PFSK-1 (cell line): ENCODE measurements at regions not wholly inside any gene's neighbourhood (a gene's known extent, or its start where the extent isn't known, plus 50 kb on each side); places are given as distances from the start of the nearest gene placed in this dataset.

Source experiments
- FOXP2 ChIP-seq: optimal IDR thresholded peaks from 2 replicates; pipeline ENCODE3; 2011; ENCODE audit warnings: borderline replicate concordance, control low read depth, inconsistent platforms; ENCODE audit not compliant: insufficient read depth; ENCODE audit errors: extremely low read length, extremely low read depth
- POLR2AphosphoS5 ChIP-seq: IDR thresholded peaks from 2 replicates; pipeline ENCODE4 v1.6.1; 2012; ENCODE audit warnings: low read depth, mild to moderate bottlenecking, control low read depth, low read length, moderate library complexity
- SIN3A ChIP-seq: IDR thresholded peaks from 2 replicates; pipeline ENCODE4 v1.6.1; 2012; ENCODE audit warnings: mild to moderate bottlenecking, low read length, moderate library complexity, borderline replicate concordance; ENCODE audit not compliant: insufficient read depth
- TAF1 ChIP-seq: IDR thresholded peaks from 2 replicates; pipeline ENCODE4 v1.6.1; 2012; ENCODE audit warnings: low read length, control low read depth, borderline replicate concordance; ENCODE audit not compliant: insufficient read depth
- TF ChIP-seq, protein P1 (sequence below), 2 experiments: IDR thresholded peaks; 2 replicates each; pipeline versions ENCODE4 v1.6.1 to v1.8.0; 2011 to 2012; ENCODE audit warnings: low read depth in 2 of 2, low read length in 2 of 2, control low read depth in 1 of 2, inconsistent platforms in 1 of 2, mild to moderate bottlenecking in 1 of 2, moderate library complexity in 1 of 2; ENCODE audit not compliant: insufficient read depth in 1 of 2

DNA sequence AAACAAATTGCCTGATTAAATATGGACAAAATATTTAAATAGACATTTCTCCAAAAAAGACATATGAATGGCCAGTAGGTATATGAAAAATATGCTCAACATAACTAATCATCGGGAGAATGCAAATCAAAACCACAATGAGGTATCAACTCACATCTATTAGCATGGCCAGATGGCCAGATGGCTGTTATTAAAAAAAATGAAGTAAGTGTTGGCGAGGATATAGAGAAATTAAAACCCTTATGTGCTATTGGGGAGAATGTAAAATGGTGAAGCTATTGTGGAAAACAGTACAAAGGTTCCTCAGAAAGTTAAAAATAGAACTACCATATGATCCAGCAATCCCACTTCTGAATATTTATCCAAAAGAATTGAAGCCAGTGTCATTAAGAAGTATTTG is 272.3 kb upstream of the ZNF804A start:
- TF ChIP-seq TAF1, result no peak
- TF ChIP-seq SIN3A, result no peak
- TF ChIP-seq FOXP2, result no peak
- TF ChIP-seq, protein P1, sequence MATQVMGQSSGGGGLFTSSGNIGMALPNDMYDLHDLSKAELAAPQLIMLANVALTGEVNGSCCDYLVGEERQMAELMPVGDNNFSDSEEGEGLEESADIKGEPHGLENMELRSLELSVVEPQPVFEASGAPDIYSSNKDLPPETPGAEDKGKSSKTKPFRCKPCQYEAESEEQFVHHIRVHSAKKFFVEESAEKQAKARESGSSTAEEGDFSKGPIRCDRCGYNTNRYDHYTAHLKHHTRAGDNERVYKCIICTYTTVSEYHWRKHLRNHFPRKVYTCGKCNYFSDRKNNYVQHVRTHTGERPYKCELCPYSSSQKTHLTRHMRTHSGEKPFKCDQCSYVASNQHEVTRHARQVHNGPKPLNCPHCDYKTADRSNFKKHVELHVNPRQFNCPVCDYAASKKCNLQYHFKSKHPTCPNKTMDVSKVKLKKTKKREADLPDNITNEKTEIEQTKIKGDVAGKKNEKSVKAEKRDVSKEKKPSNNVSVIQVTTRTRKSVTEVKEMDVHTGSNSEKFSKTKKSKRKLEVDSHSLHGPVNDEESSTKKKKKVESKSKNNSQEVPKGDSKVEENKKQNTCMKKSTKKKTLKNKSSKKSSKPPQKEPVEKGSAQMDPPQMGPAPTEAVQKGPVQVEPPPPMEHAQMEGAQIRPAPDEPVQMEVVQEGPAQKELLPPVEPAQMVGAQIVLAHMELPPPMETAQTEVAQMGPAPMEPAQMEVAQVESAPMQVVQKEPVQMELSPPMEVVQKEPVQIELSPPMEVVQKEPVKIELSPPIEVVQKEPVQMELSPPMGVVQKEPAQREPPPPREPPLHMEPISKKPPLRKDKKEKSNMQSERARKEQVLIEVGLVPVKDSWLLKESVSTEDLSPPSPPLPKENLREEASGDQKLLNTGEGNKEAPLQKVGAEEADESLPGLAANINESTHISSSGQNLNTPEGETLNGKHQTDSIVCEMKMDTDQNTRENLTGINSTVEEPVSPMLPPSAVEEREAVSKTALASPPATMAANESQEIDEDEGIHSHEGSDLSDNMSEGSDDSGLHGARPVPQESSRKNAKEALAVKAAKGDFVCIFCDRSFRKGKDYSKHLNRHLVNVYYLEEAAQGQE (IDR thresholded peaks at IDR 0.05; ENCODE audit: insufficient read depth in 1 of 2, low read depth in 2 of 2, low read length in 2 of 2), result no peak
- TF ChIP-seq POLR2AphosphoS5, result no peak

- no peak for TF ChIP-seq SIN3A
- TF ChIP-seq TAF1, result no peak
- no peak for TF ChIP-seq FOXP2
- TF ChIP-seq POLR2AphosphoS5, result no peak
- TF ChIP-seq, protein P1 (IDR thresholded peaks at IDR 0.05; ENCODE audit: insufficient read depth in 1 of 2, low read depth in 2 of 2, low read length in 2 of 2), result no peak
These were observed 261.6 kb upstream of the ZNF804A start for GRCh38 chr2:184336688-184337087.

GRCh38 chr2:184338771-184339170 is 259.6 kb upstream of the ZNF804A start:
- TF ChIP-seq SIN3A (no peak), POLR2AphosphoS5 (no peak), FOXP2 (no peak), TAF1 (no peak)
- TF ChIP-seq, protein P1 (IDR thresholded peaks at IDR 0.05; ENCODE audit: insufficient read depth in 1 of 2, low read depth in 2 of 2, low read length in 2 of 2), result no peak

GRCh38 chr2:184339966-184340365 is 258.4 kb upstream of the ZNF804A start:
- TF ChIP-seq FOXP2, result no peak
- TF ChIP-seq SIN3A, result no peak
- no peak for TF ChIP-seq POLR2AphosphoS5
- no peak for TF ChIP-seq TAF1
- TF ChIP-seq, protein P1 (IDR thresholded peaks at IDR 0.05; ENCODE audit: insufficient read depth in 1 of 2, low read depth in 2 of 2, low read length in 2 of 2), result no peak

DNA sequence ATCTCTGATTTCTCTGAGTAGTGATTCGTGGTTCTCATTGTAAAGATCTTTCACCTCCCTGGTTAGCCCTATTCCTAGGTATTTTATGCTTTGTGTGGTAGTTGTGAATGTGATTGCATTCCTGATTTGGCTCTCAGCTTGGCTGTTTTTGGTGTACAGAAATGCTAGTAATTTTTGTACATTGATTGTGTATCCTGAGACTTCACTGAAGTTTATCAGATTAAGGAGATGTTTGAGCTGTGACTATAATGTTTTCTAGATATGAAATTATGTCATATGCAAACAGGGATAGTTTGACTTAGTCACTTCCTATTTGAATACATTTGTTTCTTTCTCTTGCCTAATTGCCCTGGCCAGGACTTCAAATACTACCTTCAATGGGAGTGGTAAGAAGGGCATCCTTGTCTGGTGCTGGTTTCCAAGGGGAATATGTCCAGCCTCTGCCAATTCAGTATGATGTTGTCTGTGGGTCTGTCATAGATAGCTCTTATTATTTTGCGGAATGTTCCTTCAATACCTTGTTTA is 251.9 kb upstream of the ZNF804A start:
- no peak for TF ChIP-seq TAF1
- no peak for TF ChIP-seq FOXP2
- no peak for TF ChIP-seq SIN3A
- TF ChIP-seq, protein P1 (IDR thresholded peaks at IDR 0.05; ENCODE audit: insufficient read depth in 1 of 2, low read depth in 2 of 2, low read length in 2 of 2), result no peak
- no peak for TF ChIP-seq POLR2AphosphoS5
